ENCODE measurements at regions not wholly inside any gene's neighbourhood (a gene's known extent, or its start where the extent isn't known, plus 50 kb on each side); places are given as distances from the start of the nearest gene placed in this dataset.
"Not testable (repeated sequence)": the region's sequence is repeated elsewhere in the genome, so short reads cannot be mapped to it uniquely, and the experiment has no call there.

DNA sequence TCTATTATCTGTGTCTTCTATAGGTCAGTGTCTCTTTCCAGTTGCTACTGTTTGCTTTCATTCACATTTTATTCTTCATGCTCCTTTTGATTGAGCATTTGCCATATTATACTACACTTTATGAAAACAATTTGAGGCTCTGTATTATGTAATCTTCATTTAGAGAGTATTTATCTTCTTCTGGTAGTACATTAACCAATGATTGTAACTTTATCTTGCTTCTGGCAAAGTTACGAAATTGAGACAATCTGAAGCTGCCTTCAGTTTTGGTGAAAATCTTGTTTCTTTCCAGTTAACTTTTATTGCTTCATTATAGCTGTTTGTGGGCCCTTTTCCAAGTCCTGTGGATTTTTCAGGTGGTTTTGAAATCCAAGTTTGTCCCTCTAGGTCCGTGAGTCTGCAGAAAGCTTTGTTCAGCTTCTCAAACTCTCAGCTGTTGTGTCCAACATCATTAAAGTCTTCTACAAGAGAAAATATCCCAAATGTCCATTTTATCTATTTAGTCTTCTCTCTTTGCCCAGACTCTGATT lies 1255.4 kb upstream of the SPRY2 start:
- Histone ChIP-seq H3K79me2 (ENCODE audit: control insufficient read depth, insufficient read depth, low read length, unreplicated experiment) (no peaks in the 10 kb centered on the region), H3K27me3 (ENCODE audit: insufficient read depth, low read length) (0 out of 2 replicates have a peak, but pooled peaks cover 3% of the 10 kb centered on the region), H3K4me1 (ENCODE audit: control insufficient read depth, insufficient read depth, low read length, unreplicated experiment) (no peaks in the 10 kb centered on the region), H3K27ac (ENCODE audit: low read depth, low read length) (no peak overlapping the region), H3K4me3 (ENCODE audit: low read depth, low read length) (no peak overlapping the region), H2AFZ (ENCODE audit: low read length, unreplicated experiment) (no peak overlapping the region), H3K36me3 (ENCODE audit: insufficient read depth, low read length) (no peaks in the 10 kb centered on the region)

DNA sequence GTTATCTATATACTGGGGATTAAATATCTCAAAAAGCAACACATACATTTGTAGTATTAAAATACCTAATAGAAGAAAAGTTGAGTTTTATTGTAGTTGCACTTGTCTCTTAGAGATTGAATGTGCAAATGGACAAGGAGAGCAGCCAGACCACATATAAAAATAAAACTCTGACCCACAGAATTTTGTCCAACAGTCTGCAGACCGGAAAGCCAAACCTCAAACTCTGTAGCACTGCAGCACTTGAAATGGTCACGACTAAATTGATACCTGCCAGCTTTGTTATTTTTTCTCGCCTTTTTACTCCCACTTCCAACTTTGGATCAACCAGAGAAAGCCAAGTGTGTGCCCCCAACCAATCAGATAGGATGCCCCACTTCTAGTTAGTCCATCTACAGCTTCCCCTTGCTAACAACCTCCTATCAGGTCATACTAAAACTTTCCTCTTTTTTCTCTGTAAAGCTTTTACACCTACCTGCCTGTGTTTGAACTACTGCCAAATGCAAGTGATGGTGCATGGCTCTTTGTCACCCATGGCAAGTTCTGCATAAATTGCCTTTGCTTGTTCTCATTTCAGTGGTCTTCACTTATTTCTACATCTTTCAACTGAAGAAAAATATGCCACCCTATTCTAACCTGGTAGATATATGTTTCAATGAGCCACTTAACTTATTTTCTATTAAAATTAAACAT lies 1250.7 kb upstream of the SPRY2 start:
- no peaks in the 10 kb centered on the region for H3K4me1 ChIP-seq (ENCODE audit: control insufficient read depth, insufficient read depth, low read length, unreplicated experiment)
- H3K27ac ChIP-seq (ENCODE audit: low read depth, low read length) = no peak overlapping the region
- H3K79me2 ChIP-seq (ENCODE audit: control insufficient read depth, insufficient read depth, low read length, unreplicated experiment) = no peaks in the 10 kb centered on the region
- H3K36me3 ChIP-seq (ENCODE audit: insufficient read depth, low read length) = no peaks in the 10 kb centered on the region
- H2AFZ ChIP-seq (ENCODE audit: low read length, unreplicated experiment) = no peak overlapping the region
- H3K27me3 ChIP-seq (ENCODE audit: insufficient read depth, low read length) = 0 out of 2 replicates have a peak, but pooled peaks cover 3% of the 10 kb centered on the region
- H3K4me3 ChIP-seq (ENCODE audit: low read depth, low read length) = no peak overlapping the region

DNA sequence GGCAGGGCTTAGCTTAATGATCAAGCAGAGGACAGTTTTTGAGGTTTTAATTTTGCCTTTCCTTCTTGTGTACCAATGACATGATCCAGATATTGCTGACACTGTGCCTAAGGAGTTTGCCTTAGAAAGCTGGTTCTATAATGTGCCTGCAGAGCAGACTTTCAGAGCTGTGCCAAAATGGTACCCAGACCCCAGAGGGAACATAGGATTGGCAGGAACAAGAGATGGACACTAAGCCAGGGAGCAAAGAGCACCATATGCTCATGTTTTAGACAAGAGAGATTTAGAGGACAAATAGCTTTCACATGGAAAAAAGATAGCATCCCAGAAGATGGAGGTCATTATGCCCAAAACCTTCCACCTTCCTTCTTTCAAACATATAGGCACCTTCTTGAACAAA lies 1241.5 kb upstream of the SPRY2 start:
- Histone ChIP-seq H3K36me3 (ENCODE audit: insufficient read depth, low read length) (no peaks in the 10 kb centered on the region), H3K79me2 (ENCODE audit: control insufficient read depth, insufficient read depth, low read length, unreplicated experiment) (no peaks in the 10 kb centered on the region), H3K27ac (ENCODE audit: low read depth, low read length) (no peak overlapping the region), H2AFZ (ENCODE audit: low read length, unreplicated experiment) (no peak overlapping the region), H3K4me3 (ENCODE audit: low read depth, low read length) (no peak overlapping the region), H3K27me3 (ENCODE audit: insufficient read depth, low read length) (no peaks in the 10 kb centered on the region), H3K4me1 (ENCODE audit: control insufficient read depth, insufficient read depth, low read length, unreplicated experiment) (no peaks in the 10 kb centered on the region)

DNA sequence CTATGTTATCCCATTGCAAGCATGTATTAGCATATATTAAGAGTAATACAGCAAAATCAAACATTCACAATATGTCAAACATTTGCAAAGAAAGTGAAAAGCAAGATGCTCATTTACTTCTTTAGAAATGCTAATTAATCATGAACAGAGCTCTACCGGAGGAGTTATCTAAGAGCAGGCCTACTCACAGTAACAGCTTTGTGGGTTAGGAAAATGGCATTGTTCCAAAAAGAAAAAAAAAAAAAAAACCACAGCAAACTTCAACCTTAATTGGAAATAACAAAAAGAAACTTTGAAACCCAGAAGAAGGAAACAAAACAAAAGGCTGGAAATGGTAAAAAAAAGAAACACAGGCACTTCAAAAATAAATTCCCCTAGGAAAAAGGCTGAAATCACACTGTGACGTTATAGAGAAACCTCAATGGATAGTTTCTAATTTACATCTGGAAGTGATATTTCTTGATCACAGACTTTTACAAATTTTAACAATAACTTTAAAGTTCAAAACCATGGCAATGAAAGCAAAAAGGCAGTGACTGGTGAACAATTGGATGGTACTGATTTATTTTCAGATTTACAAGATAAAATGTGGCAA lies 1236.8 kb upstream of the SPRY2 start:
- no peak overlapping the region for H2AFZ ChIP-seq (ENCODE audit: low read length, unreplicated experiment)
- no peaks in the 10 kb centered on the region for H3K4me1 ChIP-seq (ENCODE audit: control insufficient read depth, insufficient read depth, low read length, unreplicated experiment)
- no peaks in the 10 kb centered on the region for H3K36me3 ChIP-seq (ENCODE audit: insufficient read depth, low read length)
- H3K79me2 ChIP-seq (ENCODE audit: control insufficient read depth, insufficient read depth, low read length, unreplicated experiment) = no peaks in the 10 kb centered on the region
- no peak overlapping the region for H3K27ac ChIP-seq (ENCODE audit: low read depth, low read length)
- no peaks in the 10 kb centered on the region for H3K27me3 ChIP-seq (ENCODE audit: insufficient read depth, low read length)
- no peak overlapping the region for H3K4me3 ChIP-seq (ENCODE audit: low read depth, low read length)

DNA sequence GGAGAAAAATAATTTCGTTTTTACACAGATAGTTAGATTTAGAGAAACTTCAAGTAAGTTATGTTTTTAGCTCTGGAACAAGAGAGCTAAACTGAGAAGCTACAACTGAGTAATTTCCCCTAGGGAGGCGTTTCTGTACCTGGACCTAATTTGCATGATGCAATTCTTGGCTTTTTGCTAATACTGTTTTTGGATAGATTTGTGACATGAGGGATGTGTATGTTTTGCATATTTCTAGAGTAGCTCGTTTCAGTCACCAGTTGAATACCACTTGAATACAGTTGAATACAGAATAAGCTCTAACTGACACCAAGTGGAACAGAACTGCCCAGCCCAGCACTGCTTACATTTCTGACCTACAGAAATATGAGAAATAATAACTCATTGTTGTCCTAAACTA lies 1227.9 kb upstream of the SPRY2 start:
- H2AFZ ChIP-seq (ENCODE audit: low read length, unreplicated experiment) = no peak overlapping the region
- no peaks in the 10 kb centered on the region for H3K79me2 ChIP-seq (ENCODE audit: control insufficient read depth, insufficient read depth, low read length, unreplicated experiment)
- no peaks in the 10 kb centered on the region for H3K4me1 ChIP-seq (ENCODE audit: control insufficient read depth, insufficient read depth, low read length, unreplicated experiment)
- H3K27me3 ChIP-seq (ENCODE audit: insufficient read depth, low read length) = no peaks in the 10 kb centered on the region
- H3K36me3 ChIP-seq (ENCODE audit: insufficient read depth, low read length) = no peaks in the 10 kb centered on the region
- H3K4me3 ChIP-seq (ENCODE audit: low read depth, low read length) = no peak overlapping the region
- no peak overlapping the region for H3K27ac ChIP-seq (ENCODE audit: low read depth, low read length)

DNA sequence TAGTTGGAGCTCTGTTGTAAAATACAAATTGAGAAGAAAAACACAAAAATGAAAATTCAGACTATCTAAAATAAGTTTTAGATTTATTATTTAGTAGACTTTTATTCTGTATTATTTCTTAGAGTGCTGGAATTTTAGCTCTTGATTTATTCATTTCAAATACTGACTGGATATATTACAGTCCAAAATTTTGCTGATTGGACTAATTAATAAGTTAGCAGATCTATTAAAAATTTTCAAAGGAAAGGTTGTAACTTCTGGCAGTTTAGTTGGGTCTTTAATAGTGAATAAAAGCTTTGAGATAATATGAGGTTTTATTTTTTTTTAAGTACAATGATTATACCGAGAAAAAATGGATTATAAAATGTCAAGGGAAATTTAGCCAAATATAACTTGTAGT lies 1224.9 kb upstream of the SPRY2 start:
- Histone ChIP-seq H3K79me2 (ENCODE audit: control insufficient read depth, insufficient read depth, low read length, unreplicated experiment) (no peaks in the 10 kb centered on the region), H3K36me3 (ENCODE audit: insufficient read depth, low read length) (no peaks in the 10 kb centered on the region), H3K27me3 (ENCODE audit: insufficient read depth, low read length) (no peaks in the 10 kb centered on the region), H3K27ac (ENCODE audit: low read depth, low read length) (no peak overlapping the region), H3K4me3 (ENCODE audit: low read depth, low read length) (no peak overlapping the region), H3K4me1 (ENCODE audit: control insufficient read depth, insufficient read depth, low read length, unreplicated experiment) (no peaks in the 10 kb centered on the region), H2AFZ (ENCODE audit: low read length, unreplicated experiment) (no peak overlapping the region)

DNA sequence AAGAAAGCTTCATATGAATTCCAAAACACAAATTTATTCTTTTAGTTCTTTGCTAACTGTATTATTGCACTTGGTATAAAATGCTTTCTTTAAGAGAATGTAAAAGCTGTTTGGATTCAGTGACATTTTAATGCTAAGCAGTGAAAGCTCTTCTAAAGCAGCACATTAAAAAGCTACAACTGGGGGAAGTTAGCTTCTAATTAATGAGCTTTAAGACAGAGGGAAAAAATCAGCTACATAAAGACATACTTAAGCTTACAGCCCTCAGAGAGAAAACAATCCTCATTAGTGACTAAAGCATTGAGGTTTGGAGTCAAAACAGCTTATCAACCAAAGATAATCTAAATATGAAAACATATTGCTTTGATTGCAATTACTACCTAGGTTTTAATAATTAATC lies 1222.2 kb upstream of the SPRY2 start:
- no peaks in the 10 kb centered on the region for H3K36me3 ChIP-seq (ENCODE audit: insufficient read depth, low read length)
- H3K4me1 ChIP-seq (ENCODE audit: control insufficient read depth, insufficient read depth, low read length, unreplicated experiment) = no peaks in the 10 kb centered on the region
- H2AFZ ChIP-seq (ENCODE audit: low read length, unreplicated experiment) = no peak overlapping the region
- no peaks in the 10 kb centered on the region for H3K27me3 ChIP-seq (ENCODE audit: insufficient read depth, low read length)
- no peaks in the 10 kb centered on the region for H3K79me2 ChIP-seq (ENCODE audit: control insufficient read depth, insufficient read depth, low read length, unreplicated experiment)
- no peak overlapping the region for H3K27ac ChIP-seq (ENCODE audit: low read depth, low read length)
- no peak overlapping the region for H3K4me3 ChIP-seq (ENCODE audit: low read depth, low read length)

DNA sequence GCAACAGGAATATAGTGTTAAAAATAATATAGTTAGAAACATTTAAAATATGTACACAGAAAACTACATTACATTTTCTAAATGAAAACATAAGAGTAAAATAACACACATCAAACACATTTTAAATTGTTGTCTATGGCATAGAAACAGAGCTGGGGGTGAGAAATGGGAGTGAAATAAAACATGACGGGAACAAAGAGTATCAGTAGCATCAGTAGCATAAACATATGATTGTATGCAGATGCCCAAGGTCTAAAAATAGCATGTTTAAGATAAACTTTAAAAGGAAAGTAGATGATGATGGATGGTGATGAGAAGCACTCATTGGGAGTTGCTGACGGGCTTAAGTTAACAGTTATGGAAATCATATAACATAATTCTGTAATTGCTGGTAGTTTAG lies 1221.7 kb upstream of the SPRY2 start:
- Histone ChIP-seq H3K27ac (ENCODE audit: low read depth, low read length) (no peak overlapping the region), H3K27me3 (ENCODE audit: insufficient read depth, low read length) (no peaks in the 10 kb centered on the region), H3K4me1 (ENCODE audit: control insufficient read depth, insufficient read depth, low read length, unreplicated experiment) (no peaks in the 10 kb centered on the region), H3K36me3 (ENCODE audit: insufficient read depth, low read length) (no peaks in the 10 kb centered on the region), H3K79me2 (ENCODE audit: control insufficient read depth, insufficient read depth, low read length, unreplicated experiment) (no peaks in the 10 kb centered on the region), H2AFZ (ENCODE audit: low read length, unreplicated experiment) (no peak overlapping the region), H3K4me3 (ENCODE audit: low read depth, low read length) (no peak overlapping the region)

DNA sequence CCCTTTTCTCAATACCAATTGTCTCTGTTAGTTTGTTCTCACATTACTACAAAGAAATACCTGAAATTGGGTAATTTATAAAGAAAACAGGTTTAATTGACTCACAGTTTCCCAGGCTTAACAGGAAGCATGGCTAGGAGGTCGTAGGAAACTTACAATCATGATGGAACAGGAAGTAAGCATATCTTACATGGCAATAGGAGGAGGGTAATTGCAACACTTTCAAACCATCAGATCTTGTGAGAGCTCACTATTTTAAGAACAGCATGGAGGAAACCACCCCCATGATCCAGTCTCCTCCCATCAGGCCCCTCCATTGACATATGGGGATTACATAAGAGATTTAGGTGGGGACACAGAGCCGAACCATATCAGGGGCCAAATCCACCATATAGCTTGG lies 1210.1 kb upstream of the SPRY2 start:
- Histone ChIP-seq H3K4me3 (ENCODE audit: low read depth, low read length) (no peak overlapping the region), H3K27me3 (ENCODE audit: insufficient read depth, low read length) (no peaks in the 10 kb centered on the region), H3K27ac (ENCODE audit: low read depth, low read length) (no peak overlapping the region), H2AFZ (ENCODE audit: low read length, unreplicated experiment) (no peak overlapping the region), H3K4me1 (ENCODE audit: control insufficient read depth, insufficient read depth, low read length, unreplicated experiment) (no peaks in the 10 kb centered on the region), H3K79me2 (ENCODE audit: control insufficient read depth, insufficient read depth, low read length, unreplicated experiment) (no peaks in the 10 kb centered on the region), H3K36me3 (ENCODE audit: insufficient read depth, low read length) (no peaks in the 10 kb centered on the region)

DNA sequence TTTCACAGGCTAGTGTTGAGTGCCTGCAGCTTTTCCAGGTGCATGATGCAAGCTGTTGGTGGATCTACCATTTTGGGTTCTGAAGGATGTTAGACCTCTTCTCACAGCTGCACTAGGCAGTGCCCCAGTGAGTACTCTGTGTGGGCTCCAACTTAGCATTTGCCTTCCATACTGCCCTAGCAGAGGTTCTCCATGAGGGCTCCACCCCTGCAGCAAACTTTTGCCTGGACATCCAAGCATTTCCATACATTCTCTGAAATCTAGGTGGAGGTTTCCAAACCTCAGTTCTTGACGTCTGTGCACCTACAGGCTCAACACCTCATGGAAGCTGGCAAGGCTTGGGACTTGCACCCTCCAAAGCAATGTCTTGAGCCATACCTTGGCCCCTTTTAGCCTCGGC lies 1205.4 kb upstream of the SPRY2 start:
- not testable (repeated sequence) for H3K79me2 ChIP-seq (ENCODE audit: control insufficient read depth, insufficient read depth, low read length, unreplicated experiment); H2AFZ ChIP-seq (ENCODE audit: low read length, unreplicated experiment); H3K27me3 ChIP-seq (ENCODE audit: insufficient read depth, low read length); H3K4me3 ChIP-seq (ENCODE audit: low read depth, low read length); H3K27ac ChIP-seq (ENCODE audit: low read depth, low read length); H3K36me3 ChIP-seq (ENCODE audit: insufficient read depth, low read length); H3K4me1 ChIP-seq (ENCODE audit: control insufficient read depth, insufficient read depth, low read length, unreplicated experiment)

DNA sequence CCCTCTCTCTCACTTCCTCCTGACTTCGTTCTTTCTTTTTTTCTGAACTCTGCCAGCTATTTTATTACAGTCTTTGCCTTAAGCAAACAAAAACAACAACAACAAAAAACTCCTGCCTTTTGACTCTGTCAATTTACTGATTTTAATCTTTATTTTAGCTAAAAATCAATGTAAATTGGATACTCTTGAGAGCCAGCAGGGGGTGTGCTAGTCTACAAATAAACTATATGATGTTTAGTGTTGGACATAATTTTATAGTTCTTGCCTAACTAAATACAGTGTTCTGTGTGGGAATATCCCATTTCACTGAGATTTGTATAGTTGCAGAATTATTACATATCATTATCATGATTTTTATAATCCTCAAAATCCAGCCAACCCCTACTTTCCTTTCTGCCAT lies 1199.9 kb upstream of the SPRY2 start:
- Histone ChIP-seq H3K27ac (ENCODE audit: low read depth, low read length) (no peak overlapping the region), H3K4me1 (ENCODE audit: control insufficient read depth, insufficient read depth, low read length, unreplicated experiment) (no peaks in the 10 kb centered on the region), H3K4me3 (ENCODE audit: low read depth, low read length) (no peak overlapping the region), H2AFZ (ENCODE audit: low read length, unreplicated experiment) (no peak overlapping the region), H3K27me3 (ENCODE audit: insufficient read depth, low read length) (no peaks in the 10 kb centered on the region), H3K36me3 (ENCODE audit: insufficient read depth, low read length) (no peaks in the 10 kb centered on the region), H3K79me2 (ENCODE audit: control insufficient read depth, insufficient read depth, low read length, unreplicated experiment) (no peaks in the 10 kb centered on the region)

Data from ACC112 (cell line).